GM23248 (cell line): ENCODE measurements at regions not wholly inside any gene's neighbourhood (a gene's known extent, or its start where the extent isn't known, plus 50 kb on each side); places are given as distances from the start of the nearest gene placed in this dataset.

ENCODE experiments used
- EZH2 ChIP-seq: fragments of 200-600 bp; sonication (generic); IDR thresholded peaks from 2 replicates; pipeline ENCODE4 v1.6.1; 2018; ENCODE audit warnings: antibody characterized with exemption, mild to moderate bottlenecking; ENCODE audit not compliant: insufficient read depth, poor library complexity, severe bottlenecking
- EZH2phosphoT487 ChIP-seq: fragments of 200-600 bp; sonication (generic); IDR thresholded peaks from 2 replicates; pipeline ENCODE4 v1.6.1; 2018; ENCODE audit warnings: antibody characterized with exemption, moderate library complexity, mild to moderate bottlenecking, low read depth; ENCODE audit not compliant: insufficient read depth

DNA sequence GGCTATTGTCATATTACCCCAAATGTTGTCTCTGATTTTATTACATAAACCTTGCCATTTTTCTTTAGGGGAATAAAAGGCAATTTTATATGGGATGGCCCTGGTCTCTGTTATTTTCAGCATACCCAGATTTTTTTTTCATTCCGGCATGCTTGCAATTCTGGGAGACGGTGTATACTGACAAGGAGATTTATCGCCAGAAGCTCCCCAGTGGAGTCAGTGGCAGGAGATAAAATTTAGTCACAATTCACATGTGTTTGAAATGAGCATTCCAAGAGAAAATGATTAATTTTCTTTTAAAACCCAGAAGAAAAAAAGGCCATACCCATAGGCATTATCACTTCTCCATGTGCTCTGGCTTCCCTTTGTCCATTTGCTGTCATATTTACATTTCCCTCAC lies 250.8 kb upstream of the RSPO3 start:
- TF ChIP-seq EZH2phosphoT487 = no peak
- no peak for TF ChIP-seq EZH2
